ENCODE measurements at regions not wholly inside any gene's neighbourhood (a gene's known extent, or its start where the extent isn't known, plus 50 kb on each side); places are given as distances from the start of the nearest gene placed in this dataset.

DNA sequence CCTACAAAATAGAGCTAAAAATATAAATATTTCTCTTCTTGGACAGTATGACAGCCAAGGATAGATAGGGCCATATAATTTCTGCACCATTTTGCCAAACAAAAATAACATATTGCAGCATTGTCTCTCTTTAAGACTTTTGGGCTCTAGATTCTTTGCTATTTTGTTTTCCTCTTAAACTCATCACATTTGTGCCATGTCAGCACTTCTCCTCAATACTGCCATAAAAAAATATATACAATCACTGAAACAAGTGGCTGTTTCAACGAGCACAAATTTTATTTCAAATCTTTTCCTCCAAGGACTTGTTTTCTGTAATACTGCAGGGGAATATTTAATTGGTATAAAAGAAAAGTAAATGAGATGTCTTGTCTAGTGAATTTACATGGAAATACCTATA, 1570.0 kb upstream of the NUDT12 start:
- TF ChIP-seq GATA3 (IDR thresholded peaks at IDR 0.05; ENCODE audit: low read depth, low read length), result no peak
- no peak for TF ChIP-seq GATA2 (IDR thresholded peaks at IDR 0.05; ENCODE audit: low read depth, low read length)
